ENCODE measurements at regions not wholly inside any gene's neighbourhood (a gene's known extent, or its start where the extent isn't known, plus 50 kb on each side); places are given as distances from the start of the nearest gene placed in this dataset.

DNA sequence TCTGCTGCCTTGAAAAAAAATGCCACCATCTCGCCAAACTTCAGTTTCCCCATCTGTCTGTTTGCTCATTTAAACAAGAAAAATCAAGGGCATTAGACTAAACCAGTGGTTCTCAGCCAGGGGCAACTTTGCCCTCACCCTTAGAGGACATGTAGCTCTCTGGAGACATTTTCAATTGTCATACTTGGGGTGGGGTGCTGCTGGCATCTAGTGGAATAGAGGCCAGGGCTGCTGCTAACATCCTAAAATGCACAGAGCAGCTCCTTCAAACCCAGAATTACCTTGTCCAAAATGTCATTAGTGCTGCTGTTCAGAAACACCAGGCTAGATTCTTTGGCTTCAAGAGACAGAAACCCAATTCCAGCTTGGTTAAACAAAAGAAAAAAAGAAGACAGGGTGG, 71.1 kb upstream of the FOXE1 start:
- TF ChIP-seq, protein P1, sequence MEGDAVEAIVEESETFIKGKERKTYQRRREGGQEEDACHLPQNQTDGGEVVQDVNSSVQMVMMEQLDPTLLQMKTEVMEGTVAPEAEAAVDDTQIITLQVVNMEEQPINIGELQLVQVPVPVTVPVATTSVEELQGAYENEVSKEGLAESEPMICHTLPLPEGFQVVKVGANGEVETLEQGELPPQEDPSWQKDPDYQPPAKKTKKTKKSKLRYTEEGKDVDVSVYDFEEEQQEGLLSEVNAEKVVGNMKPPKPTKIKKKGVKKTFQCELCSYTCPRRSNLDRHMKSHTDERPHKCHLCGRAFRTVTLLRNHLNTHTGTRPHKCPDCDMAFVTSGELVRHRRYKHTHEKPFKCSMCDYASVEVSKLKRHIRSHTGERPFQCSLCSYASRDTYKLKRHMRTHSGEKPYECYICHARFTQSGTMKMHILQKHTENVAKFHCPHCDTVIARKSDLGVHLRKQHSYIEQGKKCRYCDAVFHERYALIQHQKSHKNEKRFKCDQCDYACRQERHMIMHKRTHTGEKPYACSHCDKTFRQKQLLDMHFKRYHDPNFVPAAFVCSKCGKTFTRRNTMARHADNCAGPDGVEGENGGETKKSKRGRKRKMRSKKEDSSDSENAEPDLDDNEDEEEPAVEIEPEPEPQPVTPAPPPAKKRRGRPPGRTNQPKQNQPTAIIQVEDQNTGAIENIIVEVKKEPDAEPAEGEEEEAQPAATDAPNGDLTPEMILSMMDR (IDR thresholded peaks at IDR 0.05), result no peak
- no peak for TF ChIP-seq POLR2A (IDR thresholded peaks at IDR 0.05)

Measured in heart left ventricle (tissue), 13 donors.